HepG2 (cell line): ENCODE measurements at regions not wholly inside any gene's neighbourhood (a gene's known extent, or its start where the extent isn't known, plus 50 kb on each side); places are given as distances from the start of the nearest gene placed in this dataset.

Source experiments
- FOXK2 ChIP-seq: fragments of 450-650 bp; IDR thresholded peaks from 2 replicates; pipeline ENCODE4 v1.6.1; 2016
- HDAC2 ChIP-seq: sonication (generic); formaldehyde crosslinking; IDR thresholded peaks from 2 replicates; pipeline ENCODE4 v1.4.0; 2020; ENCODE audit warnings: missing genetic modification reagents
- MYC ChIP-seq: sonication (generic); formaldehyde crosslinking; IDR thresholded peaks from 2 replicates; pipeline ENCODE4 v1.9.0; 2021; ENCODE audit warnings: missing genetic modification reagents, borderline replicate concordance
- NFIB ChIP-seq: sonication (generic); formaldehyde crosslinking; IDR thresholded peaks from 2 replicates; pipeline ENCODE4 v1.9.0; 2021; ENCODE audit warnings: missing genetic modification reagents, mild to moderate bottlenecking, borderline replicate concordance
- TF ChIP-seq, protein P1 (sequence below): sonication (generic); formaldehyde crosslinking; IDR thresholded peaks from 2 replicates; pipeline ENCODE4 v1.5.0; 2020; ENCODE audit warnings: missing genetic modification reagents
- TF ChIP-seq, protein P2 (sequence below): sonication (generic); formaldehyde crosslinking; conservative IDR thresholded peaks from 2 replicates; pipeline ENCODE4 v1.5.0; 2020; ENCODE audit warnings: missing genetic modification reagents

DNA sequence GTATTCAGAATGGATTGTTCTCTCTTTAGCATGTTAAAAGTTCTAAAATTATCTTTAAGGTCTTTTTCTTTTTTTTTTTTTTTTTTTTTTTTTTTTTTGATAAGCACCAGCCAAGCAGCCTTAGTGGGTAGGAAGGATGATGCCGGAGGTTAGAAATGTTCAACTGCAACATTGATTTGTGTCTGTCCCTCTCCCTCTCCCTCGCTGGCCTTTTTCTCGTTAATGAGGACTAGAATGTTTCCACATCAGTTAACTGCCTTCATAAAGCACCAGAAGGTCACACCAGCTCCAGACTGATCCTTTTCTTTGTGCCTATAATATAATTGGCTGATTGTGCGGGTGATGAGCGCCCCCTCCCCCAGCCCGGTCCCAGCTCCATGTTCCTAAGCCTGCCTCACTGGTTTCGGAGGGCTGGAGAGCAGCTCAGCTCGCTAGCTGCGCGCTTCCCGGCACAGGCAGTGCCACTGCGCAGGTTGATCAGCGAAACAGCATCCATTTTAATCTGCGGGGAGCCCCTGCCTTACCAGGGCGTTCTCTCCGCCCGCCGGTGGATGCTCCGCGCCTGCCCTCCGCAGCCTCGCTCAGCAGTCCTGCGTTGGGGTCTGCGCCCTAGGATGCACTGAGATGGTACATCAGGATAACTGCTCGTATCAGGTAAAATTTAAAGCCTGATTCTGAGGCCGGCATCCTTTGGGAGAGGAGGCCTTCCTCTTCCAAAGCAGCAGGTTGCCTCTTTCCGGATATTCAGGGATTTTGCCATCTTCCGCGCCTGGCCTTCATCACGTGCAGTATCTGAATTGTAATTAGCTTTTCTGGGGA lies 148.9 kb upstream of the IL12A start, which contains the start of gene SCHIP1:
- no peak for TF ChIP-seq MYC (CRISPR knock-in tag)
- TF ChIP-seq FOXK2: no peak
- TF ChIP-seq NFIB (CRISPR knock-in tag): no peak
- TF ChIP-seq, protein P1, sequence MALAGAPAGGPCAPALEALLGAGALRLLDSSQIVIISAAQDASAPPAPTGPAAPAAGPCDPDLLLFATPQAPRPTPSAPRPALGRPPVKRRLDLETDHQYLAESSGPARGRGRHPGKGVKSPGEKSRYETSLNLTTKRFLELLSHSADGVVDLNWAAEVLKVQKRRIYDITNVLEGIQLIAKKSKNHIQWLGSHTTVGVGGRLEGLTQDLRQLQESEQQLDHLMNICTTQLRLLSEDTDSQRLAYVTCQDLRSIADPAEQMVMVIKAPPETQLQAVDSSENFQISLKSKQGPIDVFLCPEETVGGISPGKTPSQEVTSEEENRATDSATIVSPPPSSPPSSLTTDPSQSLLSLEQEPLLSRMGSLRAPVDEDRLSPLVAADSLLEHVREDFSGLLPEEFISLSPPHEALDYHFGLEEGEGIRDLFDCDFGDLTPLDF (CRISPR knock-in tag): no peak
- TF ChIP-seq HDAC2 (CRISPR knock-in tag): no peak
- TF ChIP-seq, protein P2, sequence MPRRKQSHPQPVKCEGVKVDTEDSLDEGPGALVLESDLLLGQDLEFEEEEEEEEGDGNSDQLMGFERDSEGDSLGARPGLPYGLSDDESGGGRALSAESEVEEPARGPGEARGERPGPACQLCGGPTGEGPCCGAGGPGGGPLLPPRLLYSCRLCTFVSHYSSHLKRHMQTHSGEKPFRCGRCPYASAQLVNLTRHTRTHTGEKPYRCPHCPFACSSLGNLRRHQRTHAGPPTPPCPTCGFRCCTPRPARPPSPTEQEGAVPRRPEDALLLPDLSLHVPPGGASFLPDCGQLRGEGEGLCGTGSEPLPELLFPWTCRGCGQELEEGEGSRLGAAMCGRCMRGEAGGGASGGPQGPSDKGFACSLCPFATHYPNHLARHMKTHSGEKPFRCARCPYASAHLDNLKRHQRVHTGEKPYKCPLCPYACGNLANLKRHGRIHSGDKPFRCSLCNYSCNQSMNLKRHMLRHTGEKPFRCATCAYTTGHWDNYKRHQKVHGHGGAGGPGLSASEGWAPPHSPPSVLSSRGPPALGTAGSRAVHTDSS (CRISPR knock-in tag): no peak
